Hematopoietic multipotent progenitor cell (in vitro differentiated cells): ENCODE measurements at regions not wholly inside any gene's neighbourhood (a gene's known extent, or its start where the extent isn't known, plus 50 kb on each side); places are given as distances from the start of the nearest gene placed in this dataset.
"Not testable (repeated sequence)": the region's sequence is repeated elsewhere in the genome, so short reads cannot be mapped to it uniquely, and the experiment has no call there.

Source experiments
- DNase-seq, 3 donors: peaks; one replicate each; pipeline ENCODE4 v3.0.0-alpha.2; 2011 to 2015; ENCODE audit warnings: low read depth in 2 of 3, low spot score in 2 of 3

DNA sequence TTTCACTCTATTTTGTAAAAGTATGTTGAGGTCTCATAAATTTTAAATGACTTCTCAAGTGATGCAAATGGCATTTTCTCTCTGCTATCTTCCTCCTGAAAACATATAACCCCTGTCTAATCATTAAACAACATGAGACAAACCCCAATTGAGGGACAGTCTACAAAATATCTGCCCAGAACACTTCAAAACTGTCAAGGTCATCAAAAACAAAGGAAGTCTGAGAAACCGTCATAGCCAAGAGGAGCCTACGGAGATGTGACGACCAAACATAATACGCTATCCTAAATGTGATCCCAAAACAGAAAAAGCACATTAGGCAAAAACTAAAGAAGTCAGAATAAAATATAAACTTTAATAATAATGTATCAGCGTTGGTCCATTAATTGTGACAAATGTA, 282.3 kb upstream of the SEMA3C start:
- no peak for DNase-seq

DNA sequence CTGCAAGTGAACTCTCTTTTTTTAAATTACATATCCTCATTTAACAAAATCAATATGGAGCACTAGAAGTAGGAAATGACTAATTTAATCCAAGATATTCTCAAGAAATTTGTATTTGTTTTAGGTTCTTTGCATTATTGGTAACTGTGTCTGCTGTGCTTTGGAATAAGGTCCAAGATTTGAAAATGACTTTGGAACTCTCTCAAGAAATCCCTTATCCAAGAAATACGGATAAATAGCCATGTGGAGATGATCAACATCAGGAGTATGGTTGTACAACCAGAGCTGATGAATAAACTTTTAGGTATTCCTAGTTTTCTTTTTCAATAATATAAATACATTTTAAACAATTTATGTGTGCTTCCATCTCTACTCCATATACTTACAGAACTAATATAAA, 279.9 kb upstream of the SEMA3C start:
- no peak for DNase-seq

DNA sequence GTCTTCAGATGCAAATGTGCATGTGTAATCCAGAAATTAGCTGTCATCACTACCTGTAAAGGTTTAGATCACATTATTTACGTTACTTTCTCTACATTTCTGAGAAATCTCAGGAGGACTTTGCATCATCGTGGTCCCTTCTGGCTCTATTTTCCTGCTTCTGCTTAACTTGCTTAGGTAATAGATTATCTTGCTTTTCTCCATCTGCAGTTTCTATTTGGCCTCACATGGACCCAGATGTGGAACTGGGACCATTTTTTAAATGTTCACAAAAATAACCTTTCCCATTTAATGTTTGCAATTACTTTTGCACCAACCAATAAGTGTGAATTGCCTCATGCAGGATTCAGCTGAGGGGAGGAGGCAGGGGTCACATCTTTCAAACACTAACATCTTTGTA, 278.4 kb upstream of the SEMA3C start:
- no peak for DNase-seq

DNA sequence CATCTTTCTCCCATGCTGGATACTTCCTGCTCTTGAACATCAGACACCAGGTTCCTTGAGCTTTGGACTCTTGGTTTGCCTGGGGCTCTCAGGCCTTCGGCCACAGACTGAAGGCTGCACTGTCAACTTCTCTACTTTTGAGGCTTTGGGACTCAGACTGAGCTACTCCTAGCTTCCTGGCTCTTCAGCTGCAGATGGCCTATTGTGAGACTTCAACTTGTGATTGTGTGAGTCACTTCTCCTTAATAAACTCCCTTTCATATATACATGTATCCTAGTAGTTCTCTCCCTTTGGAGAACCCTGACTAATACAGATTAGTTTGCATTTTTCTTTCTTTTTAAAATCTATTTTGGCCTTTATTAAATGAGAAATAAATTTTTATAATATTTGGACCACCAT, 276.2 kb upstream of the SEMA3C start:
- no peak for DNase-seq

DNA sequence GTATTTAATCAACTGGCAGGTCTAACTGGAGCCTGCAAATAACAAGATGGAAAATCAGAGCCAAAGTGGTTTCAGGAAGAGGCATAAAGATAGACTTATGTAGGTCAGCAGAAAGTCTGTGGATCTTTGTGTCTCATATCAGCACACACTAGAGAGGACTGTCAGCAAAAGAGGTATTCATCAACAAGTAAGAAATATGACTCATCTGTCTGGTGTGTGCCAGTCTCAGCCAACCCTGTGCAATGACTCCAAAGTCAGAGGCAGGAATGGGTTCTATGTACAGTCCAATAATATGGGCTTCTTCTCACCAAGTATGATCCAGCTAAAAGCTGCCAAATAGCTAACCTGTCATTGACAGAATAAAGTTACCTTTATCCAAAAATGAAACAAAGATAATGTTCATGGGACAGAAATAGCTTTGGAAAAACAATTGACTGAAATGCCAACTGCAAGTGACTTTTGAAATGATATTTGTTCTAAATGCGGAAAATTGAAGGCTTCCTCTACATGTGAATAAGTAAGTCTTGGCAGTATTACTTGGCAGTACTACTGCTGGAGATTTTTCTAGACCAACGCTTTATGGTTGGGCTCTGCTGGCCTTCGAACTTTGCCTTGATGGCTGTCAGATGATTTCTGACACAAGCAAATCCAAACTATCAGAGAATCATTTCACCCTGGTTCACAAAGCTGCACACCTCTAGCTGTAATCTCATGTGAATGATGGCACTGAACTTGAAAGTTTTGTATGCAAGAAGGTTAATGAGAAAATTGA, 272.3 kb upstream of the SEMA3C start:
- no peak for DNase-seq

DNA sequence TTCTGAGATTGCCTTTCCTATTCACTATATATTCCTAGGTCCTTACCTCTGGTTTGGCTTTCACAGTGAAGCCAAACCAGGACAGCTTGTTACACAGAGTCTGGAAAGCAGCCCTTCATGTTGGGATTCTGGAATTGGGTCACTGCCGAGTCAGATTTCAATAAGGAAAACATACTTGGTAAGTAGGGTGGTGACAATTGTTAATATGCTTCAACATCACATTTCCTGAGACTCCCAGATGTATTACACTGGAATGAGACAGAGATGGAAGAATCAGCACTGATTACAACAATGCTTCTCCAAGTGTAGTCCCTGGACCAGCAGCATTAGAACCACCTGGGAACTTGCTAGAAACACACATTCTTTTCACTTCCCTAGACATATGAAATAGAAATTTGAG, 268.9 kb upstream of the SEMA3C start:
- DNase-seq: no peak

DNA sequence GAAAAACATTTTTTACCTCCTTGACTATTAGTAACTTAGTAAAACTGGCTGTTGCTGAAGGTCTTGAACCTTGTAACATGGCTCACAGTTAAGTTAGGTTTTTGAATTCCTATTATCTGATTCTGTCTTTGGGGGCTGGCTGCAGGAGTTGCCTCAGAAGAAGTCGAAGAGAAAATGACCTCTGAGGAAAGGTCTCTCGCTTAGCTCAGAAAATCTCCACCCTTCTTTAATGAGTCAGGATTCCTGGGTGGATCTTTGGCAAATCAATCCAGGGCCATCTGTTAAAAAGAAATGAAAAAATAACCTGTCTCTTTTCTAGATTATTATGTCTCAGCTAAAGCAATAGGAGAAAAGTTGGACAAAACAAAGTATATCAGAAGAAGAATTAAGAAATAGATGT, 267.8 kb upstream of the SEMA3C start:
- no peak for DNase-seq

DNA sequence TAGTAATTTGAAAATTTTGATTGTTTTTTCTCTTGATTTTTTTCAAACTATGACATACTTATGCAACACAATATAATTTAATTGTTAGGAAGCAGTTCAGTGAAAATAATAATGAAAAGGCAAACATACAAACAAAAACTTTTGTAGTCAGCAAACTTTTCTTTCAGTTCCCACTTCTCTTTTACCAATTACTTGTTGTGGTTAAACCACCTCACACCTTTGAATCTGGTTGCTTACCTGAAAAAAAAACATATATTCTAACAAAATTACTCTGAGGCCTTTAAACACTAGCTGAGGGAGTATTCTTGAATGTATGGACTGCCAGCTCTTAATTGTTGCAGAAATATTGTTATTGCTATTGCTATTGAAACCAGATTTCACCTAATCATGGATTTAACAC, 266.2 kb upstream of the SEMA3C start:
- DNase-seq: no peak

DNA sequence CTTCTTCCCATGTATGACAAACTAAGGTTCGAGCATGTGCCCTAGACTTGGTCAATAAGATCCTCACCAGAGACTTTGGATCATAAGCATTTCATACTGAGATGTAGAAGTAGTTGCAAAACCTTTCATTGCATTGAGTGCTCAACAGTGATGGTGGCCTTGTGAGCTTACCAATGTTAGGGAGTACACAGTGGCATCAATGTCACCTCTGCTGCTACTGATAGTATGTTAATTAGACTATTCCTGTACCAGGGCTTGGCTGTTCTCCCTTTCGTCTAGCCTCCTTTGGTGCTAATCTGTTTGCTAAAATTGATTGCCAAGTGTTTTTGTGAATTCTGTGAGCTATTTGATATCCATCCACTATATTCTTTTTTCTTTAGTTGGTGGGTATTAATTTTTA, 264.5 kb upstream of the SEMA3C start:
- DNase-seq: no peak

DNA sequence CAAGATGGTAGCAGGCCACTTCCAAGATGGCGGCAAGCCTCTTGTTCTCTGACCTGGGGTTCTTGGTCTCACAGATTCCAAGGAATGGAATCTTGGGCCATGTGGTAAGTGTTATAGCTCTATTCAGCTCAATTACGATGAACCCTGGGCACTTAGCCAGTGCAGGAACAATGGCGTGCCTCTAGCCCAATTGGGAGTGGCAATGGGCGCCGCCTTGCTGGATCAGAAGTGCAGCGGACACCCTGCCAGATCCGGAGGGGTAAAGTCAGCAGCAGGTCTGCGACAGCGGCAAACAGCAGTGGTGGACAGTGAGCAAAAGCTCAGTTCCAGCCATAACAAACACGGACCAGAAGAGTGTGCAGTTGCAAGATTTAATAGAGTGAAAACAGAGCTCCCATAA, 263.2 kb upstream of the SEMA3C start:
- DNase-seq: not testable (repeated sequence)

DNA sequence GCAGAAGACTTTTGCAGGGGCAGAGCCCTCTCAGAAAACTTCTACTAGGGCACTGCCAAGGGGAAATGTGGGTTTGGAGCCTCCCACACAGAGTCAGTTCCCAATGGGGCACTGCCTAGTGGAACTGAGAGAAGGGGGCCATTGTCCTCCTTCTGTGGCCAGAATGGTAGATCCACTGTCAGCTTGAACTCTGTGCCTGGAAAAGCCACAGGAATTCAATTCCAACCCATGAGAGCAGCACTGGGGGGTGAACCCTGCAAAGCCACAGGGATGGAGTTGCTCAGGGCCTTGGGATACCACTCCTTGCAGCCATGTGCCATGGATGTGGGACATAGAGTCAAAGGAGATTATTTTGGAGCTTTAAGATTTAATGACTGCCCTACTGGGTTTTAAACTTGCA, 262.2 kb upstream of the SEMA3C start:
- DNase-seq: no peak

DNA sequence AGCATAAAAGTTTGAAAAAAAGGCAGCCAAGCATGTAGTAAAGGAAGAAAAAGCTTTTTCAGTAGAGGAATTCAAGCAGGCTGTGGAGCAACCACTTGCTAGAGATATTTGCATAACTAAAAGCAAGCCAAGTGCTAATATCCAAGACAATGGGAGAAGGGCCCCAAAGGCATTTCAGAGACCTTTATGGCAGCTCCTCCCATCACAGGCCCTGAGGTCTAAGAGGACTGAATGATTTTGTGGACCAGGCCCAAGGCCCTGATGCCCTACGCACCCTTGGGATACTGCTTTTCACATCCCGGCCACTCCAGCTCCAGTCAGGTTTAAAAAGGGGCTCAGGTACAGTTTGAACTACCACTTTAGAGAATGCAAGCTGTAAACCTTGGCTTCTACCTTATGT, 261.7 kb upstream of the SEMA3C start:
- no peak for DNase-seq

DNA sequence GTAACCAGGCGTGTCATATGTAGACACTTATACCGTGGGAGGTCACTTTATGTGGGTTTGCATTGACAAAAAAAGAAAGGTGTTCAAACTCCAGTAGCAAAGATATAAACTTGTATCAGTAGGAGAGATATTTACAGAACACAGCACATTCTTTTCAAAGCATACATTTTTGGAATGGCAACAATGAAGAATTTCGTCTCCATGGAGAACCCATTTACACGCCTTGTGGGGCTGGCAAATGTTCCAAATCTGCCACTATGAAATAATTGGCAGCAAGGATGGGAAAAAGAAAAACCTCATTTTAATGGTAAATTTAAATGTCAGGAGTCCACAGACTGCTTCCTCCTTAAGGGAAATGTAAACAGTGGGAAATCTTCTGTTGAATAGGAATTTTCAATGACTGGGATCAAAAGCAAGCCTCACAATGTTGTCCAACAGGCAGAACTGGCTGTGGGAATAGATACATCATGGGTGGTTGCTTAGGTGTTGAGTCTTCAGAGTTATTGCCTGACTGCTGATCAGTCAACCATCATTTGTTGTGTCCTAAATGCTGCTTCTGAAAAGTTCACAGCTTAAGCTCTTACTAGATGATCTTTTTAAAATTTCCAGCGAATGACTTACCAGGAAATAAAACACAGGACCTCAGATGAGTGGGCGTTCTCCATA, 256.6 kb upstream of the SEMA3C start:
- no peak for DNase-seq

DNA sequence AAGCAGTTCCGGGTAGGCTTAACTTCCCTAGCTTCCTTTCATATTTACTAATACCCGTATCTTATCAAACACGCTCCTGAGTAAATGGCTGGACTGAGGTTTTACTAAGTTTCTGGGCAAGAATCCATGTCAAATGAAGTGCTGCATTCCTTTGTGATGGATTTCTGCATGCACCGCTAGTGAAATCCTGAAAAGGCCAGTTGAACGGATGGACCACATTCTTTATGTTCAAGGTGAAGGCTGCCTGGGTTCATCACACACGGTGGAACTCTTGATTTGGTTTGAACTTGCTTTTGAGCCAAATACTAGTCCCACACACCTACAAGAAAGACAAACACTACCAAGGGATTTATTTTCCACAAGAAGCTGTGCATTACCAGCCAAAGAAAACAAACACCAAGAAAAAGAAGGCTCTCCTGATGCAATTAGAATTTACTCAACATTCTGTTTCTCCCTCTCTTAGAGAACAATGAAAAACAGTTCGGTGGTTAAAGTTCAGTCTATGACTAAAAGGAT, 255.0 kb upstream of the SEMA3C start:
- no peak for DNase-seq

DNA sequence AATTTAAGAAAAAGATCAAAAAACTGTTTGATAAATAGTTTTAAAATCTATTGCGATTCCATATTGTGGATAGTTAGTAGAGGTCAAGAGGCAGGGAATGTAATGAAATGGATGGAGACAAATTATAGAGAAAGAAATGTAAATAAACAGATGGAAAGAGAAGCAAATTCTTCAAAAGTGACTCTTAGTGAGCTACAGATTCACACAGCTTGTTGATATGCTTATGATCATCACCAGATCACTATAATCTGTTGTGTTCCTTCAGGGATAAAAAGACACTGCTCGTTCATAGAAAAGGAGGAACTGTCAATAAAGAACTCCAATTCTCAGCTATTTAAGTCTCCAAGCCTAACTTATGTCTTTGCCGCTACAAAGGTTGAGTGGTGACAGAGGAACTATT, 251.4 kb upstream of the SEMA3C start:
- no peak for DNase-seq

DNA sequence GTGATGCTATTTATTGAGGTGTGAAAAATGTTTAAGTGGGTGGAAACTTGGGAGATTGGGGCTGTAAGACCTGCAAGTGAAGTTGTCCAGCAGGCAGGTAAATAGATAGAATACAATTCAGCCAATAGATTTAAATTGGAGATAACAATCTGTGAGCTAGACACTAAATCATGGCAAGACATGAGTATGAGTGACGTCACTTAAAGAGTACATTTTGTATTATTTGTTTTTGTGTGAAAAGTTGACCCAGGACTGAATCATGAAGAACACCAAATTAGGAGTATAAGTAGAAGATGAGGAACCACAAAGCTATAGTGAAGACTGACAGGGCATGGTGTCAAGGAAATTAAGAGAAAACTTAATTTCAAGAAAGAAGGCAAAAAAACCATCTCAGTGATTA, 249.1 kb upstream of the SEMA3C start:
- DNase-seq: no peak

DNA sequence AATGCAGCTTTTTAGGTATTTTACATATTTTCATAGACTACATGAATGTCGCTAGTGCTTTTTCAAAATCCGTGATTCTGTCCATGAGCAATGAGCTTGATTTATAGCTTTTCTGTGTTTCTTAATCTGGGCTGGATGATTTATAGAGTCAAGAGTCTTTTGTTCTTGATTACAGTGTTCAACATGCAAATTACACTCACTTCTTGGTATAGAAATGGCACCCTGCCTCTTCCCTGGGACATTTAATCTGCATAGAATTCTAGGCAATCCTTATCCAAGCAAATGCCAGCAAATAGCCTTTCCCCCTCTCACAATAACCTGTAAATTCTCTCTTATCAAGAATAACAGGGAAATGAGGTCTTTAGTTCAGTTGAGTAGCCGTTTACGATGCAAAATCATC, 246.2 kb upstream of the SEMA3C start:
- DNase-seq: no peak

DNA sequence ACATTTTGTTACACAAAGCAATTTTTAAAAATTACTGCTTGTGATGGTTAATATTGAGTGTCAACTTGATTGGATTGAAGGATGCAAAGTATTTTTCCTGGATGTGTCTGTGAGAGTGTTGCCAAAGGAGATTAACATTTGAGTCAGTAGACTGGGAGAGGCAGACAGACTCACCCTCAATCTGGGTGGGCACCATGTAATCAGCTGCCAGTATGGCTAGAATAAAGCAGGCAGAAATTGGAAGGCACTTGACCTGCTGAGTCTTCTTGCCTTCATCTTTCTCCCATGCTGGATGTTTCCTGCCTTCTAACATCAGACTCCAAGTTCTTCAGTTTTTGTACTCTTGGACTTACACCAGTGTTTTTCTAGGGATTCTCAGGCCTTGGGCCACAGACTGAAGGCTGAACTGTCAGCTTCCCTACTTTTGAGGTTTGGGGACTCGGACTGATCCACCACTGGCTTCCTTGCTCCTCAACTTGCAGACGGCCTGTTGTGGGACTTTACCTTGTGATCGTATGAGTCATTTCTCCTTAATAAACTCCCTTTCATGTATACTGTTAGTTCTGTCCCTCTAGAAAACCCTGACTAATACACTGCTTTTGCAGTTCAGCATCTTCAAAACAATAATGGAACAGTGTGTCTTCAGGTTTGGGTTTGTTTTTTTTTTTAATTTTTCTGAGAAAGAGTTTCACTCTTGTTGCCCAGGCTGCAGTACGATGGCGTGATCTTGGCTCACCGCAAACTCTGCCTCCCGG, 244.1 kb upstream of the SEMA3C start:
- DNase-seq: no peak

DNA sequence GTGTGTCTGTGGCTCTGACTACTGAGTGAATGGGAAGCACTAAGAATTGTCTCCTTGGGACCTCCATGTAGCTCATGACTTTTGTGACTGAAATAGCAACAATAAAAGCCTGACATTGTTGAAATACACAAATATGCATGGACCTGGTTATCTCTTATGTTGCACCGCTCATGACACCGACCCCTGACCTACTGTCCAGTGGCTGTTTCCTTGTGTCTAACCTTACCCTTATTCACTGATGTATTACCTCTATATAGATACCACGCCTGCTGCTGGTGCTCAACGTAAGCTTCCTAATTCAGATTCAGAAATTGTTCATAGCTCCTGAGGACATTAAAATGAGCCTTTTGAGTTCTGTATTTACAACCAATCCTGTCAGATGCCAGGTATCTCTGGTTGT, 243.4 kb upstream of the SEMA3C start:
- no peak for DNase-seq

DNA sequence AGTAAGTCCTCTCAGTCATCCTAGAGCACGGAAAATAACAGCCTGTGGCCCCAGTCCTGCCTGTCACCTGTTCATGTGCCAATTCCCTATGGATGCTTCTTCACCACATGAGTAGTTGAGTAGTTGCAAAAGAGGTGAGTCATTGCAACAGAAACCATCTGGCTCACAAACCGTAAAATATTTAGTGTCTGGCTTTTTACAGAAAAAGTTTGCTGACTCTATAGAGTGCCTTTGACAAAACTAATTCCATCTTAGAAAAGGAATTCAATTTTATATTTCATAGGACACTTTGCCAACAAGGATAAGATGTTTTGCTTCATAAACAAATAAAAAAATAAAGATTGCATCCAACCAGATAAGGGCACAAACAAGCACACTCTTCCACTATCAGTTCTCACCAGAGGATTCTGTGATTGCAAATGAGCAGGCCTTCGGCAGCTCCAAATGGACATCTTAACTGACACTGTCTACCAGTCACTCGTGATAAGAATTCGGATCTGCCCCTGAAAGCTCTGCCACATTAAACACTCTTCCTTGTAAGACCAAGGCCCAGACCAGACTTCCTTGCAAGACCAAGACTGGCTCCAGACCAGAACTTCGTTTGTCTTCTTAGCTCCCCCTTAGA, 242.7 kb upstream of the SEMA3C start:
- DNase-seq: no peak

DNA sequence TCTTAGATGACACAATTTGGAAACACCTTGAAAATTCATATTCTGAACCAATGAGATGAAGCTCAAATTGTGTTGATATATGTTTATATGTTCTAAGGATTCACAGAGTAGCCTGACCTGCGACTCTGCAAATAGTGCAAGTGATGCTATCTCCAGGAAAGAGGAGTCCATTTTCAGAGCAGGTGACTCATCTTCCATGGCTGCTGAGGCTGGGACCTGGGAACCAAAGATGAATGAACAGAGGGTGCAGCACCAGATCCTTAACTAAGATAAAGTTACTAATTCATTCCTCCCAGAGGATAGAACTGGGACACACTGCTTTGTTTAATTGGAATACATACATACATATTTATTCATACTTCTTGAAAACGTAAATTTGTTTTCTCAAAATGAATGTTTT, 240.6 kb upstream of the SEMA3C start:
- DNase-seq: no peak
